ENCODE measurements at regions not wholly inside any gene's neighbourhood (a gene's known extent, or its start where the extent isn't known, plus 50 kb on each side); places are given as distances from the start of the nearest gene placed in this dataset.

DNA sequence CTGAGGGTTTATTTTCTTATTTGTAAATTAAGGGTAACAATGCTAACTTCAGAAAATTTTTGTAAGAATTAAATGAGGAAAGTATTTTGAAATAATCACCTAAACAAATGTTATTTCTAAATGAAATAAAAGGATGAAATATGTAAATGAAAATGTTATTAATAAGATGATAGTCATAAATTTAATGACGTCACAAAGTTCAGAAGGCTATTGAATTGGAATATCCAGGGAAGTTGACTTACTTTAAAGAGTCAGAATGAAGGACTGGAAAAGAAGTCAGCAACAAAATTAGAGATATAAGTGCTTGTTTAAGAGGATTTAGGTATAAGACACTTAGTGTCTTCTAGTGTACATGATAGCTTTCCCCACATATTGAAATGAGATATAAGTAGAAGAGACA is 732.6 kb upstream of the CDH7 start:
- no peak for DNase-seq (ENCODE audit: low spot score in 2 of 2)
- Histone ChIP-seq H3K27ac (no peak overlapping the region), H3K4me1 (no peaks in the 10 kb centered on the region), H3K36me3 (no peaks in the 10 kb centered on the region), H3K4me3 (no peak overlapping the region), H3K27me3 (no peaks in the 10 kb centered on the region), H3K9me3 (peaks cover 0 to 3% of the 10 kb centered on the region in 2 donors)
- intact Hi-C loops (cut with DNase I): no loop called here
- TF ChIP-seq, protein P1, sequence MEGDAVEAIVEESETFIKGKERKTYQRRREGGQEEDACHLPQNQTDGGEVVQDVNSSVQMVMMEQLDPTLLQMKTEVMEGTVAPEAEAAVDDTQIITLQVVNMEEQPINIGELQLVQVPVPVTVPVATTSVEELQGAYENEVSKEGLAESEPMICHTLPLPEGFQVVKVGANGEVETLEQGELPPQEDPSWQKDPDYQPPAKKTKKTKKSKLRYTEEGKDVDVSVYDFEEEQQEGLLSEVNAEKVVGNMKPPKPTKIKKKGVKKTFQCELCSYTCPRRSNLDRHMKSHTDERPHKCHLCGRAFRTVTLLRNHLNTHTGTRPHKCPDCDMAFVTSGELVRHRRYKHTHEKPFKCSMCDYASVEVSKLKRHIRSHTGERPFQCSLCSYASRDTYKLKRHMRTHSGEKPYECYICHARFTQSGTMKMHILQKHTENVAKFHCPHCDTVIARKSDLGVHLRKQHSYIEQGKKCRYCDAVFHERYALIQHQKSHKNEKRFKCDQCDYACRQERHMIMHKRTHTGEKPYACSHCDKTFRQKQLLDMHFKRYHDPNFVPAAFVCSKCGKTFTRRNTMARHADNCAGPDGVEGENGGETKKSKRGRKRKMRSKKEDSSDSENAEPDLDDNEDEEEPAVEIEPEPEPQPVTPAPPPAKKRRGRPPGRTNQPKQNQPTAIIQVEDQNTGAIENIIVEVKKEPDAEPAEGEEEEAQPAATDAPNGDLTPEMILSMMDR (IDR thresholded peaks at IDR 0.05): no peak

DNA sequence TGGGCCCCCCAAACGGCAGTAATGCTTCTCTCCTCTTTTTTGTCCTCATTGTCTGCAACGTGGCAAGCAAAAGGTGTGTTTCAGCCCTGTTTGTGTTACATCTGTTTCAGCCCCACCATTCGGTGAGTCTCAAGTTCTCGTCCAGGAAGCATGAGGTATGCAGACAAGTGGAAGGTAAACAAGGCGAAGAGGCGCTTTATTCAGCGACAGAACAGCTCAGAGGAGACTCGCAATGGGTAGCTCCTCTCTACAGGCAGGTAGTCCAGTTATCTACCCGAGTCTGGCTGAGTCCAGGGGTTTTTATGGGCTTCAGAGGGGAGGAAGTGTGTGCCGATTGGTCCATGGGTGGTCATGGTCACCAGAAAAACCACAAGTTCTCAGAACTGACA is 733.4 kb upstream of the CDH7 start:
- no peak overlapping the region for H3K27ac ChIP-seq
- DNase-seq (ENCODE audit: low spot score in 2 of 2): no peak
- H3K27me3 ChIP-seq: no peaks in the 10 kb centered on the region
- H3K9me3 ChIP-seq: peaks cover 0 to 2% of the 10 kb centered on the region in 2 donors
- H3K4me3 ChIP-seq: no peak overlapping the region
- intact Hi-C loops (cut with DNase I): no loop called here
- TF ChIP-seq, protein P1 (IDR thresholded peaks at IDR 0.05): no peak
- no peaks in the 10 kb centered on the region for H3K4me1 ChIP-seq
- no peaks in the 10 kb centered on the region for H3K36me3 ChIP-seq

DNA sequence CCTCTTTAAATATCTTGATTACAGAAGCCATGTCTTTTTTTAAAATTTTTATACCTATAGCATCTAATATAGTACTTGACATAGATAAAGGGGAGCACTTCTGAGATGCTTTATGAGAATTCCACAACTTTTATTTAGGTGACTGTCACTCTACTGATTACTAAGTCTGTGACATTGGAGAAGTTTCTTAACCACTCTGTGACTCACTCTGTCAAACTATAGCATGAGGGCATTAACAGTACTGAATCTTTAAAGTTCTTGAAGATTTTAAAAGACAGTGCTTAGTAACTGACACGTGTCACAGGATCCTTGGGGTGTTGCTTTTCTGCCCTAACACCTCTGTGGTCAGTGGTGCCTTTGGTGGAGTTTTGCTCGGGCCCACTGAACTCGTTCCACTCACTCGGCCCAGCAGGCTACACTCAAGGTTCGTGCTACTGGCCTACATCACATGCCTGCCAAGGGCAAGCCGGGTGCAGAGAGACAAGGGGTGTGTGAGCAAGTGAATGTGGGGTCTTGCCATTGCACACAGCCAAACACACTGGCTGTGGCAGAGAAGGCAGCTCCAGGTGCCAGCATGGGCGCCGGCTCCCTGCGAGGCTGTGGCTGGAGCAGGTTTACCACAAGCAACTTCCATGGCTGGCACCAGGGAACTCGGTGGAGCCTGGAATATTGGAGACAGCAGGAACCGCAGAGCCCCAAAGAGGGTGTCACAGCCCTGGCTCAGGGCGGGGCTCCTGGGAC is 734.0 kb upstream of the CDH7 start:
- intact Hi-C loops (cut with DNase I): no loop called here
- no peaks in the 10 kb centered on the region for H3K4me1 ChIP-seq
- no peak for DNase-seq (ENCODE audit: low spot score in 2 of 2)
- TF ChIP-seq, protein P1 (IDR thresholded peaks at IDR 0.05): no peak
- H3K9me3 ChIP-seq: no peaks in the 10 kb centered on the region
- no peak overlapping the region for H3K27ac ChIP-seq
- H3K36me3 ChIP-seq: no peaks in the 10 kb centered on the region
- no peak overlapping the region for H3K4me3 ChIP-seq
- no peaks in the 10 kb centered on the region for H3K27me3 ChIP-seq

DNA sequence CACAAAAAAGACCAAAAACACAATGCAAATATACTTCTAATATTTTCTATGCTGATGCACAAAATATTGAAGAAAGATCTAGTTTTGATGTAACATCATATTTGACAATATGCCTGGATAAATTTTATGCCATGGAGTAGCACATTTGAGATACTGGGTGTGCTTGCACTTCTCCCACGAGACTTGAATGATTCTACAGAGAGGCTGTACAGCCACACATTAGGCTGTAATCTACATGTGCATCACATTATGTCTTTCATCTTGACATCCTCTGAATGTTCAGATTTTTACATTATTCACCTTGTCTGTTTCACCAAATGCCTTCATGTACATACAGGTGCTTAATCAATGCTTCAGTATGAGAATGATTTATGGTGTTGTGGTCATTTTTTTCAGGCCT is 756.4 kb upstream of the CDH7 start:
- H3K9me3 ChIP-seq: no peaks in the 10 kb centered on the region
- intact Hi-C loops (cut with DNase I): no loop called here
- H3K27me3 ChIP-seq: no peaks in the 10 kb centered on the region
- no peak overlapping the region for H3K27ac ChIP-seq
- H3K36me3 ChIP-seq: no peaks in the 10 kb centered on the region
- H3K4me1 ChIP-seq: no peaks in the 10 kb centered on the region
- DNase-seq (ENCODE audit: low spot score in 2 of 2): no peak
- TF ChIP-seq, protein P1 (IDR thresholded peaks at IDR 0.05): no peak
- no peak overlapping the region for H3K4me3 ChIP-seq

DNA sequence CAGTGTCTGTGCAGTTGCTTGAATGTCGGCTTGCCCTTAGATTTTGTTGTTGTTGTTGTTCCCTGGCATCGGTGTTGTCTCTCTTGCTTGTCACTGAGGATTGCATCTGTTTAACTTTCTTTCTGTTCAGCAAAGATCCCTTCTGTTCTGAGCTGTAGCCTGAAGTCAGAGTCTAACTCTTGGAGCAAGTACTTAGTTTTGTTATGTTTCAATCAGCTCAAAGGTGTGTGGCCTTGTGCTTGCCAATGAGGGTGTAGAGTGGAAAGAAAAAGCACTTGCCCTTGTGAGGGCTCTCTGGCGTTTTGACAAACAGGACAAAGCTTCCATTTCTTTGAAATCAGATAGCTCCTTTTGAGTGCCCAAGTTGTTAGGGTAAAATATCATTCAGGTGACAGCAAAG is 757.1 kb upstream of the CDH7 start:
- Histone ChIP-seq H3K36me3 (no peaks in the 10 kb centered on the region), H3K27ac (no peak overlapping the region), H3K27me3 (no peaks in the 10 kb centered on the region), H3K9me3 (no peaks in the 10 kb centered on the region), H3K4me3 (no peak overlapping the region), H3K4me1 (no peaks in the 10 kb centered on the region)
- intact Hi-C loops (cut with DNase I): no loop called here
- TF ChIP-seq, protein P1 (IDR thresholded peaks at IDR 0.05): no peak
- DNase-seq (ENCODE audit: low spot score in 2 of 2): no peak

DNA sequence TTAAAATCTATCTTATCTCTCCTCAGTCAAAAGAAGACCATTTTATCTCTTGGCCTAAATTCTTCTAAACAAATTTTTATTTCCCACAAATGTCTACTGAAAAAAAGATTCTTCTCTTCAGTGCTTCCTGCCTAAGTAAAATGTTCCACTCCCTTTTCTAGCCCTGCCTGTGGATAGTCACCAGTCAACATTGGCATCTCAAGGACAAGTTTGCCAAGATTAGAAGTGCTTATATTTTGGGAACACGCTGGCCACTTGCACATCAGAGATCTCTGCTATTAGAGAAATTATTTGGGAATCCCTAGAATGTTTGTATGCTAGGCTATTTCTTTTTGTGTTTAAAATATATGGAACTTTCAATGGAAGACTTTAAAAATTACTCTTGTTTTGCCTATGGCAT is 758.2 kb upstream of the CDH7 start:
- intact Hi-C loops (cut with DNase I): no loop called here
- Histone ChIP-seq H3K4me3 (no peak overlapping the region), H3K27ac (no peak overlapping the region), H3K9me3 (no peaks in the 10 kb centered on the region), H3K27me3 (no peaks in the 10 kb centered on the region), H3K4me1 (no peaks in the 10 kb centered on the region), H3K36me3 (no peaks in the 10 kb centered on the region)
- TF ChIP-seq, protein P1 (IDR thresholded peaks at IDR 0.05): no peak
- DNase-seq (ENCODE audit: low spot score in 2 of 2): no peak
